ENCODE measurements at regions not wholly inside any gene's neighbourhood (a gene's known extent, or its start where the extent isn't known, plus 50 kb on each side); places are given as distances from the start of the nearest gene placed in this dataset.

GRCh38 chr13:73794755-73795154 is 339.4 kb downstream of the KLF12 start:
- DNase-seq (ENCODE audit: low spot score): no peak

- no peak for DNase-seq (ENCODE audit: low spot score)
These were observed 340.8 kb downstream of the KLF12 start for GRCh38 chr13:73793361-73793760.

GRCh38 chr13:73792796-73793195 is 341.4 kb downstream of the KLF12 start:
- DNase-seq (ENCODE audit: low spot score): no peak

GRCh38 chr13:73782450-73783449 is 351.5 kb downstream of the KLF12 start:
- DNase-seq (ENCODE audit: low spot score): no peak

- DNase-seq (ENCODE audit: low spot score): no peak
These were observed 352.8 kb downstream of the KLF12 start for GRCh38 chr13:73781384-73781783.

- DNase-seq (ENCODE audit: low spot score): no peak
These were observed 354.3 kb downstream of the KLF12 start for GRCh38 chr13:73779881-73780280.

DNA sequence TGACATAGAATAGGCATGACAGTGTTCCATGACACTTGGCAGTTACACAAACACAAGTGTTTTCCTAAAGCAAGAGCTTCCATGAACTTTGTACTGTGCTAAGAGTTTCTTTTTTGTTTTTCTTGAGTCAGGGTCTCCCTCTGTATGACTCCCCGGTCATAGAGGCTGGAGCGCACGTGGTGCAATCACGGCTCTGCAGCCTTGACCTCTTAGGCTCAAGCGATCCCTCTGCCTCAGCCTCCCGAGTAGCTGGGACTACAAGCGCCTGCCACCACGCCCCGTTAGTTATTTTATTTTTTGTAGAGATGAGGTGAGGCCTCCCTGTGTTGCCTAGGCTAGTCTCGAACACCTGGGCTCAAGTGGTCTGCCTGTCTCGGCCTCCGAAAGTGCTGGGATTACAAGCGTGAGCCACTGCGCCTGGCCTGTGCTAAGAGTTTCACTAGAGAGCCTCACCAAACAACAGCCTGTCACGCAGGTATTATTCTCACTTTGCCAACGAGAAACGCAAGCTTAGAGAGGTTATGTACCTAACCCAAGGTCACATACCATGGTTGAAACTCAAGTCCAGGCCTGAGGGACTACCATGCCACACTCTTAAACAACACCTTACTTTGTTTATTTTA is 355.9 kb downstream of the KLF12 start:
- DNase-seq (ENCODE audit: low spot score): no peak

GRCh38 chr13:73777134-73777533 is 357.1 kb downstream of the KLF12 start:
- DNase-seq (ENCODE audit: low spot score): no peak

- no peak for DNase-seq (ENCODE audit: low spot score)
These were observed 357.9 kb downstream of the KLF12 start for GRCh38 chr13:73776151-73776785.

GRCh38 chr13:73773168-73773549 is 361.0 kb downstream of the KLF12 start:
- DNase-seq (ENCODE audit: low spot score): no peak

DNA sequence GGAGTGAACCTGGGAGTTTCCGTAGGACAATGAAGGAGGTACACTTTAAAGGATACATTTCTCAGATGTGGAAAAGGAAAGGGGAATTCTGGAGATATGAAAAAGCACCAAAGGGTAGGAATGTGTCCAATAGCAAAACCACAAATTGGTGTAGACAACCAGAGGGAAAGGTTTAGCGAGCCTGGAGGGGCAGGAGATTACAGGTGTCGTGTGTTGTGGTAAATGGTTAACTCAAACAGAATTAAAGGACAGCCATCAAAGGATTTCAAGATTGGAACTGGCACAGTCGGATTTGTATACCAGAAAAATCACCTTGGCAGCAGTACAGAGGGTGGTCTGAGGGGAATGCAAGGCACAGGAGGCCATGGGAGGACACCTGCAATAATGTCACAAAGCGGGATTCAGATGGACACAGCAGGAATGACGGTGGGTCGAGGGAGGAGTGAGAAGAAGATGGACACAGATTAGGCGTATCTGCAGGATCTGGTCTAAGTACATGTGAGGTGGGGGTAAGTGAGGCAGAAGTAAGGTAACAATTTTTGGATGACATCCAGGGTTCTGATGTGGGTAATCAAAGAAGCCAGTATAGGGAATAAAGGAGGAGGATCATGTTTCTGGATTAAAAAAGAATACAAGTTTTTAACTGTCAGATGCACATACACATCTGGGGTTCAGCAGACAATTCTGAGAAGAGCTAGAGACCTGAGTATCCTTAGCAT is 361.6 kb downstream of the KLF12 start:
- DNase-seq (ENCODE audit: low spot score): no peak

GRCh38 chr13:73767747-73768315 is 366.4 kb downstream of the KLF12 start:
- no peak for DNase-seq (ENCODE audit: low spot score)

GRCh38 chr13:73767191-73767741 is 366.9 kb downstream of the KLF12 start:
- no peak for DNase-seq (ENCODE audit: low spot score)

DNA sequence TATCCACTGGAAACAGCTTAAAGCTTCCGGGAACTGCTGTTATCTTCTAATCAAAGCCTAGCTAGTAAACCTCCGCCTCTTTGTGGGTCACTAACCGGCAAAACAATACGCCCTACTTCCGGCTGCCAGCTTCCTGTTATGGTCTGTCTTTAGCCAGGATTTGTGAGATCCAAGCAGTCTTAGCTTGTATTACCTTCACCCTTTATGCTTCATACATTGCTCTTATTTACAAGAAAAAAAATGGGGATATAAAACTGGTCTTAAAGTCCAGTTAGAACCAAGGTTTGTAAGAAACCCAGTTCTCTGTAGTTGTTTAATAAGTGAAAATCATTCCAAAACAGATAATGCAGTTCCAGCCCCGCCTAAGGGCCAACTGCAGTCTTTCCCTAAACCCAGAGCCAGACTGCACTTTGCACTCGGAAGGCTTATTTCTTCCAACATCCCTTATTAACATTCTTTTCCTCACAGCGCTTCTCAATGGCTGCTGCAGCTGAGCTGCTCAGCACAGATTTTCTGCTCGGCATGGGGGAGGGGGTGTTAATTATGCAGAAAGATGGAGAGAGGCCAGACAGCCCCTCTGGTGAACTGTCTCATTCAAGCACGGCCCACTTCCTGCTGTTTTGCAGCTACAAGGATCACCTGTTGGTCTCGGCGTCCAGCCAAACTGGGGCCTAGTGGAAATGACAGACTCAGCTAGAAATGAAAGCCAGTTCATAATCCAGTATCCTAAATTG is 368.4 kb downstream of the KLF12 start:
- DNase-seq (ENCODE audit: low spot score): no peak

DNA sequence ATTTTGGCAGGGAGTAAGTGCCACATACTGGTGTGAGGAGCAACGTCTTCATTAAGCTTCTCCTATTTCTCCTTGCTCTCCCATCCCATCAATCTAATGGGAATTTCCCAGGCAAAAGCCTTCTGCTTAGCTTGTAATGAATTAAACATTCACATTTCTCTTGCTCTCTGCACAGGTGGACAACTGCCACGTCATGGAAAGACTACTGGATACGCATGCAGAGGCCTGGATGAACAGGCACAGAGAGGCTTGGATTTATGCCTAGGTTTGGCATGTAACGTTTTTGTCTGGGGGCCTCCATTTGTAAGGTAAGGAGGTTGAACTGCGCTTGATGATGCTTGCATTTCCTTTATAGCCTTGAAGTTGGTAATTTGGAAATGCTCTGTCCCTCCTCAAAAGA is 374.8 kb downstream of the KLF12 start:
- DNase-seq (ENCODE audit: low spot score): no peak

GRCh38 chr13:73757481-73758233 is 376.5 kb downstream of the KLF12 start:
- DNase-seq (ENCODE audit: low spot score): no peak

DNA sequence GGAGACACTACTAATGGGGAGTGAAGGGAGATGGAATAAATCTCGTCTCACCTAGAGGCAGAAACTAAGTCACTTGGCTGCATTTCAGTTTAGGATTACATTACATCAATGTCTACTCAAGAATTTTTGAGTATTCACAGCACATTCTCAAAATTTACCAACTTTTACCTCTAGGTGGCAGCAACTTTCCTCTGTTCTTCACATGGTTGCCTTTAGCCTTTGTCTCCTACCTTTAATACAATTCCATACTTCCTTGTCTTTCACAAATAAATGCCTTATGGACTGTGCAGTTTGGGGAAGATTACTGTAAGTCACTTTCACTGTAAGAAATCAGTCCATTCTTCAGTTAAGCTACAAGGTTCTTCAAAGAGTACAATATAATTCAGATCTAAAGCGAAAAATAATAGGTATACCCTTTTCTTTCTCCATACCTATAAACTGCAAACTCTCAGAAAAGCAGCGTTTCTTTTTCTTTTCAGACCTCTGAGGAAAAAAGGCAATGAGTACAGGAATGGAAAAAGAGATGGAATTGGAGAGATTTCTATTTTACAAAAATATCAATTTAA is 379.4 kb downstream of the KLF12 start:
- peak; percentile 74 for DNase-seq (ENCODE audit: low spot score)

GRCh38 chr13:73754241-73754640 is 380.0 kb downstream of the KLF12 start:
- no peak for DNase-seq (ENCODE audit: low spot score)

GRCh38 chr13:73751290-73751689 is 382.9 kb downstream of the KLF12 start:
- no peak for DNase-seq (ENCODE audit: low spot score)

DNA sequence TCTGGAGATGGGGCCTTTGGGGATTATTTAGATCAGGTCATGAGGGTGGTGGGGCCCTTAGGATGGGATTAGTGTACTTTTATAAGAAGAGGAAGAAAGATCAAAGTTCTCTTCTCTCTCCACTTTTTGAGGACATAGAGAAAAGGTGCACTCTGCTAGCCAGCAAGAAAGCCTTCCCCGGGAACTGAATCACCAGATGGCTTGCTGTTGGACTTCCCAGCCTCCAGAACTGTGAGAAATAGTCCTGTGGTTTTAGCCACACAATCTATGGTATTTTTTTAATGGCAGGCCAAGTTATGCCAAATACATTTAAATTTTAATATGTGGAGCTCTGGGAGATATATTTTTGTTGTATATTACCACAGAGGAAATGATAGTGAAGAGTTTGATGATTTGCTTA is 385.8 kb downstream of the KLF12 start:
- DNase-seq (ENCODE audit: low spot score): no peak
